SK-N-MC (cell line): ENCODE measurements at regions not wholly inside any gene's neighbourhood (a gene's known extent, or its start where the extent isn't known, plus 50 kb on each side); places are given as distances from the start of the nearest gene placed in this dataset.

Source experiments
- EZH2 ChIP-seq: fragments of 200-600 bp; sonication (generic); IDR thresholded peaks from one replicate; pipeline ENCODE4 v1.6.1; 2017; ENCODE audit warnings: antibody characterized with exemption
- POLR2AphosphoS5 ChIP-seq: IDR thresholded peaks from 2 replicates; pipeline ENCODE4 v1.6.1; 2012; ENCODE audit warnings: mild to moderate bottlenecking, low read depth, low read length, borderline replicate concordance

- TF ChIP-seq EZH2 (no peak), POLR2AphosphoS5 (no peak)
Measured at GRCh38 chr6:15935661-15936060, 193.2 kb upstream of the MYLIP start.
